Hepatocyte (in vitro differentiated cells): ENCODE measurements at regions not wholly inside any gene's neighbourhood (a gene's known extent, or its start where the extent isn't known, plus 50 kb on each side); places are given as distances from the start of the nearest gene placed in this dataset.

Experiments
- DNase-seq: peaks from one replicate; pipeline ENCODE4 v3.0.0-alpha.2; 2016; ENCODE audit warnings: low spot score
- H2AFZ ChIP-seq: fragments of 200-600 bp; sonication (generic); 2 replicates; pipeline ENCODE4 v1.6.0; 2016; ENCODE audit warnings: antibody characterized with exemption, mild to moderate bottlenecking
- H3K27ac ChIP-seq: fragments of 200-600 bp; sonication (generic); 2 replicates; pipeline ENCODE4 v1.5.1; 2016; ENCODE audit warnings: mild to moderate bottlenecking
- H3K27me3 ChIP-seq: fragments of 200-600 bp; sonication (generic); 2 replicates; pipeline ENCODE4 v1.6.1; 2016
- H3K36me3 ChIP-seq: fragments of 200-600 bp; sonication (generic); replicated peaks from 2 replicates; pipeline ENCODE4 v1.5.1; 2016; ENCODE audit warnings: low read depth; ENCODE audit not compliant: insufficient read depth
- H3K4me1 ChIP-seq: fragments of 200-600 bp; sonication (generic); 2 replicates; pipeline ENCODE4 v1.5.1; 2016; ENCODE audit warnings: mild to moderate bottlenecking, moderate library complexity; ENCODE audit not compliant: insufficient read depth
- H3K4me2 ChIP-seq: fragments of 200-600 bp; sonication (generic); 2 replicates; pipeline ENCODE4 v1.6.0; 2016
- H3K4me3 ChIP-seq: fragments of 200-600 bp; sonication (generic); 2 replicates; pipeline ENCODE4 v1.5.1; 2016; ENCODE audit warnings: mild to moderate bottlenecking
- H3K79me2 ChIP-seq: fragments of 200-600 bp; sonication (generic); 2 replicates; pipeline ENCODE4 v1.6.0; 2017; ENCODE audit warnings: mild to moderate bottlenecking
- H3K9me2 ChIP-seq: fragments of 200-600 bp; sonication (generic); replicated peaks from 2 replicates; pipeline ENCODE4 v1.6.0; 2017; ENCODE audit warnings: mild to moderate bottlenecking; ENCODE audit not compliant: insufficient read depth
- H3K9me3 ChIP-seq: fragments of 200-600 bp; sonication (generic); 2 replicates; pipeline ENCODE4 v1.5.1; 2016; ENCODE audit warnings: low read depth, mild to moderate bottlenecking
- H4K20me1 ChIP-seq: fragments of 200-600 bp; sonication (generic); 2 replicates; pipeline ENCODE4 v1.6.0; 2016; ENCODE audit warnings: mild to moderate bottlenecking; ENCODE audit not compliant: insufficient read depth, poor library complexity, severe bottlenecking
- EZH2 ChIP-seq: fragments of 200-600 bp; sonication (generic); IDR thresholded peaks from 2 replicates; pipeline ENCODE4 v1.6.1; 2016; ENCODE audit warnings: antibody characterized with exemption, mild to moderate bottlenecking, borderline replicate concordance
- EZH2phosphoT487 ChIP-seq: fragments of 200-600 bp; sonication (generic); IDR thresholded peaks from one replicate; pipeline ENCODE4 v1.6.1; 2018; ENCODE audit warnings: antibody characterized with exemption, mild to moderate bottlenecking, low read depth, moderate library complexity; ENCODE audit not compliant: unreplicated experiment, severe bottlenecking
- WGBS: methylation state at CpG from one replicate; pipeline ENCODE4 v1.1.6; 2016; ENCODE audit warnings: low lambda C conversion rate; ENCODE audit errors: missing lambda C conversion rate; 5-methylcytosine and 5-hydroxymethylcytosine counted together
- TF ChIP-seq, protein P1 (sequence below): fragments of 200-600 bp; sonication (generic); IDR thresholded peaks from 2 replicates; pipeline ENCODE4 v1.5.1; 2016; ENCODE audit warnings: antibody characterized with exemption, mild to moderate bottlenecking; ENCODE audit not compliant: poor library complexity

DNA sequence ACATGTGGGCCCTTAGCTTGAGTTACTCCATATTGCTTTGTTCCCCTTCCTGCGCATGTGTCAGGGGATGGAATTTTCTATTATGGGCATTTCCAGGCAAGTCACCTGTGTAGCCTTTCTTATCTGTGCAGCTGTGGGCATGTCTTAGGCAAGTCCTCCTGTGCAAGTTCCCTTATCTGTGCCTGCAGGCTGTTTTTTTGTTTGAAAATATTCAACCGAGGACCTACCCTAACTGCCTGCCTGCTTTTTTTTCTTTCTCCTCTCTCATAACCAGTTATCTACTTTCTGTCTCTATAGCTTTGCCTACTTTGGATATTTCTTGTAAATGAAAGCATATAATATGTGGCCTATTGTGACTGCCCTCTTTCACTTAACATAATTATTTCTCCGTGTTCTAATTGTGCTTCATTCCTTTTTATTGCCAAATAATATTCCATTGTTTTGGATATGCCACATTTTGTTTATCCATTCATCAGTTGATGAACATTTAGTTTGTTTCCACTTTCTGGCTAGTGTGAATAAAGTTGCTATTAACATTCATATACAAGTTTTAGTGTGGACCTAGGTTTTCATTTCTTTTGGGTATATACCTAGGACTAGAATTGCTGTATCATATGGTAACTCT lies 83.6 kb upstream of the CADM1 start:
- H3K27me3 ChIP-seq = no peaks in the 10 kb centered on the region
- H3K4me3 ChIP-seq = no peak overlapping the region
- no peak overlapping the region for H2AFZ ChIP-seq
- WGBS = 85% methylated on average over 3 of the region's 3 CpGs
- H3K36me3 ChIP-seq = no peaks in the 10 kb centered on the region
- H3K4me1 ChIP-seq = no peaks in the 10 kb centered on the region
- TF ChIP-seq EZH2phosphoT487 = no peak
- TF ChIP-seq, protein P1, sequence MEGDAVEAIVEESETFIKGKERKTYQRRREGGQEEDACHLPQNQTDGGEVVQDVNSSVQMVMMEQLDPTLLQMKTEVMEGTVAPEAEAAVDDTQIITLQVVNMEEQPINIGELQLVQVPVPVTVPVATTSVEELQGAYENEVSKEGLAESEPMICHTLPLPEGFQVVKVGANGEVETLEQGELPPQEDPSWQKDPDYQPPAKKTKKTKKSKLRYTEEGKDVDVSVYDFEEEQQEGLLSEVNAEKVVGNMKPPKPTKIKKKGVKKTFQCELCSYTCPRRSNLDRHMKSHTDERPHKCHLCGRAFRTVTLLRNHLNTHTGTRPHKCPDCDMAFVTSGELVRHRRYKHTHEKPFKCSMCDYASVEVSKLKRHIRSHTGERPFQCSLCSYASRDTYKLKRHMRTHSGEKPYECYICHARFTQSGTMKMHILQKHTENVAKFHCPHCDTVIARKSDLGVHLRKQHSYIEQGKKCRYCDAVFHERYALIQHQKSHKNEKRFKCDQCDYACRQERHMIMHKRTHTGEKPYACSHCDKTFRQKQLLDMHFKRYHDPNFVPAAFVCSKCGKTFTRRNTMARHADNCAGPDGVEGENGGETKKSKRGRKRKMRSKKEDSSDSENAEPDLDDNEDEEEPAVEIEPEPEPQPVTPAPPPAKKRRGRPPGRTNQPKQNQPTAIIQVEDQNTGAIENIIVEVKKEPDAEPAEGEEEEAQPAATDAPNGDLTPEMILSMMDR = no peak
- TF ChIP-seq EZH2 = no peak
- H4K20me1 ChIP-seq = no peaks in the 10 kb centered on the region
- no peak overlapping the region for H3K27ac ChIP-seq
- no peaks in the 10 kb centered on the region for H3K79me2 ChIP-seq
- DNase-seq = no peak
- no peaks in the 10 kb centered on the region for H3K9me2 ChIP-seq
- H3K9me3 ChIP-seq = no peaks in the 10 kb centered on the region
- H3K4me2 ChIP-seq = no peak overlapping the region

DNA sequence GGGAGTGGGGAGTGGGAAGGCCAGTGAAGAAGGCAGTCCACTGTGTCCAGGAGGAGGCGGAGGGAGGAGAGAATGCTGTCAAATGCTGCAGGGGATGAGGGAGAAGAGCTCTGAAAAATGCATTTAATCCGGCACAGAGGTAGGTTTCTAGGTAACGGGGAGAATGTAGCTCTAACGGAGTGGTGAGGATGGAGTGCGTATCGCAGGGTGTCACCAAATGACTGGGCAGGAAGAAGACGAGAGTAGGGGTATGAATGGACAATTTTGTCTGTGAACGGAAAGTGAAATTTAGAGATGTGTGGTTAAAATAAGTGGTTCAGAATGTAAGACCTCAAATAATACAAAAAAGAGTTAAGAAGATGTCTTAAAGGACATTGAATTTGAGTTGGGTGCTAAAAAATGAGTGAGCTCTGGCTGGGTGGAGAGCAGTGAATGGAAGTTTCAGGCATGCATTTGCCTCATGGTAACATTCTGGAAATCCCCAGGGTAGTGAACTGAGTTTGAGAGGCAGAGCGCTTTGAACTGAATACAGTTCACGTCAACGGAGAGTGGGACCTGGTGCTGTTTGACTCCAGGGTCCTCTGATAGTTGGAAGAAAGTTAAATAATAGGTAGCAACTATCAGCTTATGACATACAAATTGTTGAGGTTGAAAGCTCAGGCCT lies 81.3 kb upstream of the CADM1 start:
- DNase-seq = no peak
- no peak overlapping the region for H3K27ac ChIP-seq
- H2AFZ ChIP-seq = no peak overlapping the region
- H3K4me2 ChIP-seq = no peak overlapping the region
- H3K4me3 ChIP-seq = no peak overlapping the region
- no peaks in the 10 kb centered on the region for H3K9me2 ChIP-seq
- H3K4me1 ChIP-seq = peaks cover 14% of the 10 kb centered on the region
- 93% methylated on average over 11 of the region's 11 CpGs for WGBS
- H4K20me1 ChIP-seq = no peaks in the 10 kb centered on the region
- TF ChIP-seq EZH2phosphoT487 = no peak
- TF ChIP-seq EZH2 = no peak
- TF ChIP-seq, protein P1 = no peak
- no peaks in the 10 kb centered on the region for H3K36me3 ChIP-seq
- no peaks in the 10 kb centered on the region for H3K27me3 ChIP-seq
- H3K79me2 ChIP-seq = no peaks in the 10 kb centered on the region
- no peaks in the 10 kb centered on the region for H3K9me3 ChIP-seq

DNA sequence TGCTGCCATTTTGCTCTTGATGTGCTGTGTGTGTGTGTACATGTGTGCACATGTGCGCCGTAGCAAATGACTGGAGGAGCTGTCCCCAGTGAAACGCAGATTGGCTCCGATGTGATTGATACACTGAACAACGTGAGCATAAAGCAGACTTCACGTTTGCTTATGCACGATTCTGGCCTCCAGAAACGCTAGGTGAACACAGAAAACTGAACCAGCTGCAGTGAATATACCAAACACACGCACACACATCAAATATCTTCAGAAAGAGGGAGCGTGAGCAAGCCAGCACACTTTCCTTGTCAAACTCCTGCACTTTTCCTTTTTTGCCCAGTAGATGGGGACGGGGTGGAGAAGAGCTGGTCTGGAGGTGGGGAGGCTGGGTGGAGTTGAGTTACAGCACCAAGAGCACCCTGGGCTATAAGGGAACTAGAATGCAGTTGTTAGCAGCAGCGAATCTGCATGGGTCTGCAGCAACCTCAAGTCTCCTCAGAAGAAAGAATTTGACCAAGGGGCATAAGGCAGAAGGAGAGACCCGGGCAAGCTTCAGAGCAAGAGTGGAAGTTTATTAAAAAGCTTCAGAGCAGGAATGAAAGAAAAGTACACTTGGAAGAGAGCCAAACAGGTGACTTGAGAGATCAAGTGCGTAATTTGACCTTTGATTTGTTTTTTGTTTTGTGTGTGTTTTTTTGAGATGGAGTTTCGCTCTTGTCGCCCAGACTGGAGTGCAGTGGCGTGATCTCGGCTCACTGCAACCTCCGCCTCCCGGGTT lies 77.8 kb upstream of the CADM1 start:
- H4K20me1 ChIP-seq = no peaks in the 10 kb centered on the region
- no peak overlapping the region for H3K4me2 ChIP-seq
- H3K9me3 ChIP-seq = no peaks in the 10 kb centered on the region
- TF ChIP-seq, protein P1 = peak; percentile 26
- TF ChIP-seq EZH2 (no peak), EZH2phosphoT487 (no peak)
- H3K27ac ChIP-seq = no peak overlapping the region
- no peaks in the 10 kb centered on the region for H3K36me3 ChIP-seq
- no peaks in the 10 kb centered on the region for H3K27me3 ChIP-seq
- 81% methylated on average over 20 of the region's 20 CpGs for WGBS
- H3K4me1 ChIP-seq = peaks cover 18% of the 10 kb centered on the region
- H2AFZ ChIP-seq = no peak overlapping the region
- no peaks in the 10 kb centered on the region for H3K9me2 ChIP-seq
- peak; percentile 25 for DNase-seq
- H3K4me3 ChIP-seq = no peak overlapping the region
- no peaks in the 10 kb centered on the region for H3K79me2 ChIP-seq
